ENCODE measurements at regions not wholly inside any gene's neighbourhood (a gene's known extent, or its start where the extent isn't known, plus 50 kb on each side); places are given as distances from the start of the nearest gene placed in this dataset.

GRCh38 chr7:1380821-1381580 lies 78.3 kb downstream of the MICALL2 start:
- Histone ChIP-seq H3K27ac (no peak overlapping the region), H3K9me3 (ENCODE audit: low read depth) (no peaks in the 10 kb centered on the region), H3K4me1 (ENCODE audit: low read depth) (no peaks in the 10 kb centered on the region), H3K4me3 (no peak overlapping the region), H3K27me3 (peaks cover 7% of the 10 kb centered on the region), H3K36me3 (no peaks in the 10 kb centered on the region)
- TF ChIP-seq, protein P1, sequence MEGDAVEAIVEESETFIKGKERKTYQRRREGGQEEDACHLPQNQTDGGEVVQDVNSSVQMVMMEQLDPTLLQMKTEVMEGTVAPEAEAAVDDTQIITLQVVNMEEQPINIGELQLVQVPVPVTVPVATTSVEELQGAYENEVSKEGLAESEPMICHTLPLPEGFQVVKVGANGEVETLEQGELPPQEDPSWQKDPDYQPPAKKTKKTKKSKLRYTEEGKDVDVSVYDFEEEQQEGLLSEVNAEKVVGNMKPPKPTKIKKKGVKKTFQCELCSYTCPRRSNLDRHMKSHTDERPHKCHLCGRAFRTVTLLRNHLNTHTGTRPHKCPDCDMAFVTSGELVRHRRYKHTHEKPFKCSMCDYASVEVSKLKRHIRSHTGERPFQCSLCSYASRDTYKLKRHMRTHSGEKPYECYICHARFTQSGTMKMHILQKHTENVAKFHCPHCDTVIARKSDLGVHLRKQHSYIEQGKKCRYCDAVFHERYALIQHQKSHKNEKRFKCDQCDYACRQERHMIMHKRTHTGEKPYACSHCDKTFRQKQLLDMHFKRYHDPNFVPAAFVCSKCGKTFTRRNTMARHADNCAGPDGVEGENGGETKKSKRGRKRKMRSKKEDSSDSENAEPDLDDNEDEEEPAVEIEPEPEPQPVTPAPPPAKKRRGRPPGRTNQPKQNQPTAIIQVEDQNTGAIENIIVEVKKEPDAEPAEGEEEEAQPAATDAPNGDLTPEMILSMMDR (IDR thresholded peaks at IDR 0.05; ENCODE audit: low read depth, low read length), result no peak
- no peak for DNase-seq (ENCODE audit: low read depth in 1 of 2, low spot score in 1 of 2)

DNA sequence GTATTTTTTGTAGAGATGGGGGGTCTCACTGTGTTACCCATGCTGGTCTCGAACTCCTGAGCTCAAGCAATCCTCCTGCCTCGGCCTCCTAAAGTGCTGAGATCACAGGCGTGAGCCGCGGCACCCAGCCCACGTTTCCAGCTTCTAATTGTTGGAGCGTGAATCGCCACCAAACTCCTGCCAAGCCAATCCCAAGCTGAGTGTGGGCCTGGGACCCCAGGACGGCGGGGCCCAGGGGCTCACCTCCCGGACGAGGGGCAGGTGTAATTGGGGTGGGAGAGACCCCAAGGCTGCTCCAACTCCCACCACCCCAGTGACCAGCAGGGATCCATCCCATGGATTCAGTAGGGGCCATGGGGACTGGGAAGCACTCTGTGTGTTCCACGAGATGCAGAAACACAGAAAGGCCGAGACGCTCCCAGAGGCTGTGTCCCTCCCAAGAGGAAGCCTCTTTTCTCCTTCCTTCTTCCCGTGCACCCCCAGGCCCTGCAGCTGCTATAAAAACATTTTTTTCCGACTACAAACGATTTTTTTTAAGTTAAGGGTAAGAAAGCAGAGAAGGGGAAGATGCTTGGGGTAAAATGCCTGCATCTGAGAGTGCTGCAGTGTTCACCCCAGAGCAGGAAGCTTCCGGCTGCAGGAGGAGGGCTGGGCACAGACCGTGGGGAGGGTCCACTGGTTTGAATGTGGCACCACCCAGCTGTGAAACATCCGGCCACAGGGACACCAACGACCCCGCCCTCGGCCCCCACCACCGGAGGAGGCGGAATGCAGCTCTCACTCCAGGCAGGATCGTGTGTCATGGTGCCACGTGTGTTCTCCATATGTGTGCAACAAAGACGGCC lies 76.5 kb downstream of the MICALL2 start:
- TF ChIP-seq, protein P1 (IDR thresholded peaks at IDR 0.05; ENCODE audit: low read depth, low read length), result no peak
- peaks cover 7% of the 10 kb centered on the region for H3K27me3 ChIP-seq
- H3K9me3 ChIP-seq (ENCODE audit: low read depth), result no peaks in the 10 kb centered on the region
- no peak overlapping the region for H3K4me3 ChIP-seq
- no peak for DNase-seq (ENCODE audit: low read depth in 1 of 2, low spot score in 1 of 2)
- H3K4me1 ChIP-seq (ENCODE audit: low read depth), result no peaks in the 10 kb centered on the region
- no peaks in the 10 kb centered on the region for H3K36me3 ChIP-seq
- no peak overlapping the region for H3K27ac ChIP-seq

GRCh38 chr7:1383398-1384112 lies 75.7 kb downstream of the MICALL2 start:
- H3K27me3 ChIP-seq, result peaks cover 7% of the 10 kb centered on the region
- H3K36me3 ChIP-seq, result no peaks in the 10 kb centered on the region
- H3K4me3 ChIP-seq, result no peak overlapping the region
- no peak overlapping the region for H3K27ac ChIP-seq
- TF ChIP-seq, protein P1 (IDR thresholded peaks at IDR 0.05; ENCODE audit: low read depth, low read length), result no peak
- H3K4me1 ChIP-seq (ENCODE audit: low read depth), result no peaks in the 10 kb centered on the region
- no peaks in the 10 kb centered on the region for H3K9me3 ChIP-seq (ENCODE audit: low read depth)
- no peak for DNase-seq (ENCODE audit: low read depth in 1 of 2, low spot score in 1 of 2)

- Histone ChIP-seq H3K36me3 (no peaks in the 10 kb centered on the region), H3K4me1 (ENCODE audit: low read depth) (no peaks in the 10 kb centered on the region), H3K4me3 (no peak overlapping the region), H3K9me3 (ENCODE audit: low read depth) (no peaks in the 10 kb centered on the region), H3K27ac (no peak overlapping the region), H3K27me3 (peaks cover 7% of the 10 kb centered on the region)
- TF ChIP-seq, protein P1 (IDR thresholded peaks at IDR 0.05; ENCODE audit: low read depth, low read length), result no peak
- DNase-seq (ENCODE audit: low read depth in 1 of 2, low spot score in 1 of 2), result no peak
Observed at GRCh38 chr7:1384113-1384415, 75.2 kb downstream of the MICALL2 start.

Measured in cardiac muscle cell (in vitro differentiated cells and primary cell).